Ovary (tissue), 3 donors: ENCODE measurements at regions not wholly inside any gene's neighbourhood (a gene's known extent, or its start where the extent isn't known, plus 50 kb on each side); places are given as distances from the start of the nearest gene placed in this dataset.

Experiments used
- POLR2A ChIP-seq: fragments of 450-650 bp; IDR thresholded peaks from one replicate; pipeline ENCODE4 v1.6.1; 2017; ENCODE audit warnings: antibody characterized with exemption, mild to moderate bottlenecking, moderate library complexity
- TF ChIP-seq, protein P1 (sequence below), 3 donors: fragments of 450-650 bp in 2 of 3; fragments of 200-600 bp in 1 of 3; IDR thresholded peaks; one replicate each; pipeline versions ENCODE4 v1.5.1 to v1.8.0; 2016 to 2022; ENCODE audit warnings: antibody characterized with exemption in 3 of 3, mild to moderate bottlenecking in 1 of 3
- donor health status: DM: no; HTN: no; CAD: no.

DNA sequence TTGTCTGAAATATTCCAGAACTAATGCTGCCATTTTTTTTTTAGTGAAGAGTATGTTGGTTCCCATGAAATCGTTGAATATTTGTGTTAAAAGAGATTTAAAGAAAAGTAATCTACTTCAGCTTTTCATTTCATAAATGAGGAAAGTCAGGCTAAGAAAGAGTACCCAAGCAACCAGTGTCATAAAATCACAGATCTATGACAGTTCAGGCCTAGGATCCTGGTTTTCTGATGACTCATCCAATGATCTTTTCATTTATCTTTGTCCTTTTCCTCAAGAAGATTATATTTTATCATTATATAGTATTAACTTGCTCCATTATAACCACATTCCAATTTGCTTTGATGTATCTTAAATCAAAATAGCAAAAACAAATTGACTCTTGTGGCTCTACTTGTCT is 139.4 kb upstream of the HCCS start:
- TF ChIP-seq, protein P1, sequence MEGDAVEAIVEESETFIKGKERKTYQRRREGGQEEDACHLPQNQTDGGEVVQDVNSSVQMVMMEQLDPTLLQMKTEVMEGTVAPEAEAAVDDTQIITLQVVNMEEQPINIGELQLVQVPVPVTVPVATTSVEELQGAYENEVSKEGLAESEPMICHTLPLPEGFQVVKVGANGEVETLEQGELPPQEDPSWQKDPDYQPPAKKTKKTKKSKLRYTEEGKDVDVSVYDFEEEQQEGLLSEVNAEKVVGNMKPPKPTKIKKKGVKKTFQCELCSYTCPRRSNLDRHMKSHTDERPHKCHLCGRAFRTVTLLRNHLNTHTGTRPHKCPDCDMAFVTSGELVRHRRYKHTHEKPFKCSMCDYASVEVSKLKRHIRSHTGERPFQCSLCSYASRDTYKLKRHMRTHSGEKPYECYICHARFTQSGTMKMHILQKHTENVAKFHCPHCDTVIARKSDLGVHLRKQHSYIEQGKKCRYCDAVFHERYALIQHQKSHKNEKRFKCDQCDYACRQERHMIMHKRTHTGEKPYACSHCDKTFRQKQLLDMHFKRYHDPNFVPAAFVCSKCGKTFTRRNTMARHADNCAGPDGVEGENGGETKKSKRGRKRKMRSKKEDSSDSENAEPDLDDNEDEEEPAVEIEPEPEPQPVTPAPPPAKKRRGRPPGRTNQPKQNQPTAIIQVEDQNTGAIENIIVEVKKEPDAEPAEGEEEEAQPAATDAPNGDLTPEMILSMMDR (IDR thresholded peaks at IDR 0.05), result no peak
- TF ChIP-seq POLR2A, result no peak
